ENCODE measurements at regions not wholly inside any gene's neighbourhood (a gene's known extent, or its start where the extent isn't known, plus 50 kb on each side); places are given as distances from the start of the nearest gene placed in this dataset.

DNA sequence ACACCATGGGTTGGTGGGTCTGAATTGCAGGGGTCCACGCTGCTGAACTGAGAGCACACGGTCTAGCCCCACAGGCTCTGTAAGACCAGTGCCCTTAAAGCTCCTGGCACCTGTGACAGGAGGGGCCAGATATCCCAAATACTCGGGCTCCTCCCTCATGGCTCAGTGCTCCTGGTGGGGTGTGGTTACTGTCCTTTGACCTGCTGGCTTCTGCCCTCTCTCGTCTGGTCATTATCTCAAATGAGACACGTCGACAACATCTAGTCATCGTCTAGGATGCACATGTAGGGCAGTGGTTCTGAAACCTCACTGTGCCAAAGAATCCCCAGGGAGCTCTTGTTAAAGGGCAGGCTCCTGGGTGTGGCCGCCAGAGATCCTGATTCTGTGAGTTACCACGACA, 258.4 kb downstream of the LOXHD1 start (continued):
- no peak for TF ChIP-seq ZNF830 (tag by site-specific recombination; IDR thresholded peaks at IDR 0.05; ENCODE audit: low read depth)
- TF ChIP-seq, protein P1, sequence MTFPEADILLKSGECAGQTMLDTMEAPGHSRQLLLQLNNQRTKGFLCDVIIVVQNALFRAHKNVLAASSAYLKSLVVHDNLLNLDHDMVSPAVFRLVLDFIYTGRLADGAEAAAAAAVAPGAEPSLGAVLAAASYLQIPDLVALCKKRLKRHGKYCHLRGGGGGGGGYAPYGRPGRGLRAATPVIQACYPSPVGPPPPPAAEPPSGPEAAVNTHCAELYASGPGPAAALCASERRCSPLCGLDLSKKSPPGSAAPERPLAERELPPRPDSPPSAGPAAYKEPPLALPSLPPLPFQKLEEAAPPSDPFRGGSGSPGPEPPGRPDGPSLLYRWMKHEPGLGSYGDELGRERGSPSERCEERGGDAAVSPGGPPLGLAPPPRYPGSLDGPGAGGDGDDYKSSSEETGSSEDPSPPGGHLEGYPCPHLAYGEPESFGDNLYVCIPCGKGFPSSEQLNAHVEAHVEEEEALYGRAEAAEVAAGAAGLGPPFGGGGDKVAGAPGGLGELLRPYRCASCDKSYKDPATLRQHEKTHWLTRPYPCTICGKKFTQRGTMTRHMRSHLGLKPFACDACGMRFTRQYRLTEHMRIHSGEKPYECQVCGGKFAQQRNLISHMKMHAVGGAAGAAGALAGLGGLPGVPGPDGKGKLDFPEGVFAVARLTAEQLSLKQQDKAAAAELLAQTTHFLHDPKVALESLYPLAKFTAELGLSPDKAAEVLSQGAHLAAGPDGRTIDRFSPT (tag by site-specific recombination; IDR thresholded peaks at IDR 0.05) = no peak
- TF ChIP-seq, protein P2, sequence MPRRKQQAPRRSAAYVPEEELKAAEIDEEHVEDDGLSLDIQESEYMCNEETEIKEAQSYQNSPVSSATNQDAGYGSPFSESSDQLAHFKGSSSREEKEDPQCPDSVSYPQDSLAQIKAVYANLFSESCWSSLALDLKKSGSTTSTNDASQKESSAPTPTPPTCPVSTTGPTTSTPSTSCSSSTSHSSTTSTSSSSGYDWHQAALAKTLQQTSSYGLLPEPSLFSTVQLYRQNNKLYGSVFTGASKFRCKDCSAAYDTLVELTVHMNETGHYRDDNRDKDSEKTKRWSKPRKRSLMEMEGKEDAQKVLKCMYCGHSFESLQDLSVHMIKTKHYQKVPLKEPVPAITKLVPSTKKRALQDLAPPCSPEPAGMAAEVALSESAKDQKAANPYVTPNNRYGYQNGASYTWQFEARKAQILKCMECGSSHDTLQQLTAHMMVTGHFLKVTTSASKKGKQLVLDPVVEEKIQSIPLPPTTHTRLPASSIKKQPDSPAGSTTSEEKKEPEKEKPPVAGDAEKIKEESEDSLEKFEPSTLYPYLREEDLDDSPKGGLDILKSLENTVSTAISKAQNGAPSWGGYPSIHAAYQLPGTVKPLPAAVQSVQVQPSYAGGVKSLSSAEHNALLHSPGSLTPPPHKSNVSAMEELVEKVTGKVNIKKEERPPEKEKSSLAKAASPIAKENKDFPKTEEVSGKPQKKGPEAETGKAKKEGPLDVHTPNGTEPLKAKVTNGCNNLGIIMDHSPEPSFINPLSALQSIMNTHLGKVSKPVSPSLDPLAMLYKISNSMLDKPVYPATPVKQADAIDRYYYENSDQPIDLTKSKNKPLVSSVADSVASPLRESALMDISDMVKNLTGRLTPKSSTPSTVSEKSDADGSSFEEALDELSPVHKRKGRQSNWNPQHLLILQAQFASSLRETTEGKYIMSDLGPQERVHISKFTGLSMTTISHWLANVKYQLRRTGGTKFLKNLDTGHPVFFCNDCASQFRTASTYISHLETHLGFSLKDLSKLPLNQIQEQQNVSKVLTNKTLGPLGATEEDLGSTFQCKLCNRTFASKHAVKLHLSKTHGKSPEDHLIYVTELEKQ (tag by site-specific recombination; IDR thresholded peaks at IDR 0.05; ENCODE audit: borderline replicate concordance) = no peak
- no peak for TF ChIP-seq HOXC10 (CRISPR knock-in tag; IDR thresholded peaks at IDR 0.05)
- TF ChIP-seq, protein P3, sequence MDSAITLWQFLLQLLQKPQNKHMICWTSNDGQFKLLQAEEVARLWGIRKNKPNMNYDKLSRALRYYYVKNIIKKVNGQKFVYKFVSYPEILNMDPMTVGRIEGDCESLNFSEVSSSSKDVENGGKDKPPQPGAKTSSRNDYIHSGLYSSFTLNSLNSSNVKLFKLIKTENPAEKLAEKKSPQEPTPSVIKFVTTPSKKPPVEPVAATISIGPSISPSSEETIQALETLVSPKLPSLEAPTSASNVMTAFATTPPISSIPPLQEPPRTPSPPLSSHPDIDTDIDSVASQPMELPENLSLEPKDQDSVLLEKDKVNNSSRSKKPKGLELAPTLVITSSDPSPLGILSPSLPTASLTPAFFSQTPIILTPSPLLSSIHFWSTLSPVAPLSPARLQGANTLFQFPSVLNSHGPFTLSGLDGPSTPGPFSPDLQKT (IDR thresholded peaks at IDR 0.05; ENCODE audit: borderline replicate concordance, low read depth, low read length) = no peak
- TF ChIP-seq ZNF544 (tag by site-specific recombination; IDR thresholded peaks at IDR 0.05) = no peak
- TF ChIP-seq PRDM1 (tag by site-specific recombination; IDR thresholded peaks at IDR 0.05) = no peak
- TF ChIP-seq ZNF837 (tag by site-specific recombination; IDR thresholded peaks at IDR 0.05) = no peak
- TF ChIP-seq ZNF677 (tag by site-specific recombination; IDR thresholded peaks at IDR 0.05) = no peak

DNA sequence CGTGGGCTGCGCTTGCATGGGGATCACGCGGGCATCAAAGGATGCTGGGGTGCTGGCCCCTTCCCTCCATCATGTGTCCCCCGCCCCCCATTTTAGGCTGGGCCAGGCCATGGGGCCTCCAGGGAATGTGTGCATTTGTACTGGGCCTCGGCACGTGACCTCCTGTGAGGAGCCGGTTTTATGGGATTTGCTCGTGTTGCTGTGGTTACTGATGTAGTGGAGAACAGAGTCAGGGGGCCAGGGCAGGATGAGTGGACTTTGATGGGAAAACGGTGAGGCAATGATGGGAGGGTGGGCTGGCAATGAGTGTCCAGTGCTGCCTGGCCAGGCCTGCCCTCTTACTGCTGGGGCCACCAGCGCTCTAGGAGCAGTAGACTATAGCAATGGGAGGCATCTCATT, 257.7 kb downstream of the LOXHD1 start:
- no peaks in the 10 kb centered on the region for H3K36me3 ChIP-seq (ENCODE audit: control insufficient read depth in 2 of 2, insufficient read depth in 1 of 2, low read length in 2 of 2)
- no peak overlapping the region for H3K27ac ChIP-seq (ENCODE audit: extremely low read depth, low read depth, low read length)
- no peak overlapping the region for H3K4me3 ChIP-seq (ENCODE audit: low read depth, low read length)
- POLR2A ChIA-PET = no interaction called here
- H3K4me1 ChIP-seq (ENCODE audit: control insufficient read depth, insufficient read depth, low read length) = no peaks in the 10 kb centered on the region; the same call in 1 of the 2 replicates
- CTCF ChIA-PET = no interaction called here
- H3K9me3 ChIP-seq (ENCODE audit: control insufficient read depth, insufficient read depth, low read depth, low read length) = no peaks in the 10 kb centered on the region
- TF ChIP-seq RBAK (tag by site-specific recombination; IDR thresholded peaks at IDR 0.05) (no peak), ZNF16 (tag by site-specific recombination; IDR thresholded peaks at IDR 0.05; ENCODE audit: low read depth) (no peak), ZNF133 (tag by site-specific recombination; IDR thresholded peaks at IDR 0.05) (no peak), ZNF302 (tag by site-specific recombination; IDR thresholded peaks at IDR 0.05; ENCODE audit: low read depth) (no peak), ZNF623 (tag by site-specific recombination; IDR thresholded peaks at IDR 0.05) (no peak), ZNF677 (tag by site-specific recombination; IDR thresholded peaks at IDR 0.05) (no peak), ZNF24 (tag by site-specific recombination; IDR thresholded peaks at IDR 0.05) (no peak), ZNF701 (tag by site-specific recombination; IDR thresholded peaks at IDR 0.05) (no peak), ZNF211 (tag by site-specific recombination; IDR thresholded peaks at IDR 0.05; ENCODE audit: low read depth) (no peak), ZBTB20 (tag by site-specific recombination; IDR thresholded peaks at IDR 0.05) (no peak), ZNF239 (tag by site-specific recombination; IDR thresholded peaks at IDR 0.05) (no peak)
- TF ChIP-seq, protein P4, sequence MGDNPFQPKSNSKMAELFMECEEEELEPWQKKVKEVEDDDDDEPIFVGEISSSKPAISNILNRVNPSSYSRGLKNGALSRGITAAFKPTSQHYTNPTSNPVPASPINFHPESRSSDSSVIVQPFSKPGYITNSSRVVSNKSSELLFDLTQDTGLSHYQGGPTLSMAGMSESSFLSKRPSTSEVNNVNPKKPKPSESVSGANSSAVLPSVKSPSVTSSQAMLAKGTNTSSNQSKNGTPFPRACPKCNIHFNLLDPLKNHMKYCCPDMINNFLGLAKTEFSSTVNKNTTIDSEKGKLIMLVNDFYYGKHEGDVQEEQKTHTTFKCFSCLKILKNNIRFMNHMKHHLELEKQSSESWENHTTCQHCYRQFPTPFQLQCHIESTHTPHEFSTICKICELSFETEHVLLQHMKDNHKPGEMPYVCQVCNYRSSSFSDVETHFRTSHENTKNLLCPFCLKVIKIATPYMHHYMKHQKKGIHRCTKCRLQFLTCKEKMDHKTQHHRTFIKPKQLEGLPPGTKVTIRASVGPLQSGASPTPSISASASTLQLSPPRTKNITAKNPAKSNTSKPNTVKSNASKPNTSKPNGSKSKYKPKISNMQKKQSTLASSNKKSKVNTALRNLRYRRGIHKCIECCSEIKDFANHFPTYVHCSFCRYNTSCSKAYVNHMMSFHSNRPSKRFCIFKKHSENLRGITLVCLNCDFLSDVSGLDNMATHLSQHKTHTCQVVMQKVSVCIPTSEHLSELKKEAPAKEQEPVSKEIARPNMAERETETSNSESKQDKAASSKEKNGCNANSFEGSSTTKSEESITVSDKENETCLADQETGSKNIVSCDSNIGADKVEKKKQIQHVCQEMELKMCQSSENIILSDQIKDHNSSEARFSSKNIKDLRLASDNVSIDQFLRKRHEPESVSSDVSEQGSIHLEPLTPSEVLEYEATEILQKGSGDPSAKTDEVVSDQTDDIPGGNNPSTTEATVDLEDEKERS (tag by site-specific recombination; IDR thresholded peaks at IDR 0.05) = no peak
- TF ChIP-seq, protein P5, sequence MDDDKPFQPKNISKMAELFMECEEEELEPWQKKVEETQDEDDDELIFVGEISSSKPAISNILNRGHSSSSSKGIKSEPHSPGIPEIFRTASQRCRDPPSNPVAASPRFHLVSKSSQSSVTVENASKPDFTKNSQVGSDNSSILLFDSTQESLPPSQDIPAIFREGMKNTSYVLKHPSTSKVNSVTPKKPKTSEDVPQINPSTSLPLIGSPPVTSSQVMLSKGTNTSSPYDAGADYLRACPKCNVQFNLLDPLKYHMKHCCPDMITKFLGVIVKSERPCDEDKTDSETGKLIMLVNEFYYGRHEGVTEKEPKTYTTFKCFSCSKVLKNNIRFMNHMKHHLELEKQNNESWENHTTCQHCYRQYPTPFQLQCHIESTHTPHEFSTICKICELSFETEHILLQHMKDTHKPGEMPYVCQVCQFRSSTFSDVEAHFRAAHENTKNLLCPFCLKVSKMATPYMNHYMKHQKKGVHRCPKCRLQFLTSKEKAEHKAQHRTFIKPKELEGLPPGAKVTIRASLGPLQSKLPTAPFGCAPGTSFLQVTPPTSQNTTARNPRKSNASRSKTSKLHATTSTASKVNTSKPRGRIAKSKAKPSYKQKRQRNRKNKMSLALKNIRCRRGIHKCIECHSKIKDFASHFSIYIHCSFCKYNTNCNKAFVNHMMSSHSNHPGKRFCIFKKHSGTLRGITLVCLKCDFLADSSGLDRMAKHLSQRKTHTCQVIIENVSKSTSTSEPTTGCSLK (tag by site-specific recombination; IDR thresholded peaks at IDR 0.05) = no peak
- TF ChIP-seq, protein P6, sequence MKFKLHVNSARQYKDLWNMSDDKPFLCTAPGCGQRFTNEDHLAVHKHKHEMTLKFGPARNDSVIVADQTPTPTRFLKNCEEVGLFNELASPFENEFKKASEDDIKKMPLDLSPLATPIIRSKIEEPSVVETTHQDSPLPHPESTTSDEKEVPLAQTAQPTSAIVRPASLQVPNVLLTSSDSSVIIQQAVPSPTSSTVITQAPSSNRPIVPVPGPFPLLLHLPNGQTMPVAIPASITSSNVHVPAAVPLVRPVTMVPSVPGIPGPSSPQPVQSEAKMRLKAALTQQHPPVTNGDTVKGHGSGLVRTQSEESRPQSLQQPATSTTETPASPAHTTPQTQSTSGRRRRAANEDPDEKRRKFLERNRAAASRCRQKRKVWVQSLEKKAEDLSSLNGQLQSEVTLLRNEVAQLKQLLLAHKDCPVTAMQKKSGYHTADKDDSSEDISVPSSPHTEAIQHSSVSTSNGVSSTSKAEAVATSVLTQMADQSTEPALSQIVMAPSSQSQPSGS (tag by site-specific recombination; IDR thresholded peaks at IDR 0.05; ENCODE audit: low read depth) = no peak
